ENCODE measurements at regions not wholly inside any gene's neighbourhood (a gene's known extent, or its start where the extent isn't known, plus 50 kb on each side); places are given as distances from the start of the nearest gene placed in this dataset.

DNA sequence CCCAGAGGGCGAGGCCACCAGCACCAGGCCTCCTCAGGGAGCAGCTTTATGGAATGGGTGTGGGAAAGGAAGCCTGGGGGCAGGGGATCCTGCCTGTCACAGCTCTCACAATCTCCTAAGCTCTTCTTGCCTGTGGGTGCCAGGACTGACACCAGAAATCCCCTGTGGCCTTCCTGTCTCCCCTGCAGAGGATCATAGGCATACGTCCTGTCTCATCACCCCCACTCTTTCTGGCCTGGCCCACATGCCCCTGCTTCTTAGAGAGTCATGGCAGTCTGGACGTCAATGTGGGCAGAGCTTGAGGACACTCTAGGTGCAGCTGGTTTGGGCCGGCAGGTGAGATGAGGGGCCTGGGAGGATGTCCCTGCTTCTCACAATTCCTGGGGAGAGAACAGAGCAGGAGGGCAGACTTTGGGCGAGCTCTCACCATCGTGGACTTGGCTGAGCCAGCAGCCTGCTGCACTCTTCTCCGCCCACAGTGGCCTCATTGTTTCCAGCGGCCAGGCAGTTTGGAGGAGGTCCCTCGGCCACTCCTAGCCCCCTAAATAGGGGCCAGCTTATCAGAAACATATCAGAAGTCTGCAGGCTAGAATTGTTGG lies 67.3 kb upstream of the ZFR start:
- TF ChIP-seq, protein P1, sequence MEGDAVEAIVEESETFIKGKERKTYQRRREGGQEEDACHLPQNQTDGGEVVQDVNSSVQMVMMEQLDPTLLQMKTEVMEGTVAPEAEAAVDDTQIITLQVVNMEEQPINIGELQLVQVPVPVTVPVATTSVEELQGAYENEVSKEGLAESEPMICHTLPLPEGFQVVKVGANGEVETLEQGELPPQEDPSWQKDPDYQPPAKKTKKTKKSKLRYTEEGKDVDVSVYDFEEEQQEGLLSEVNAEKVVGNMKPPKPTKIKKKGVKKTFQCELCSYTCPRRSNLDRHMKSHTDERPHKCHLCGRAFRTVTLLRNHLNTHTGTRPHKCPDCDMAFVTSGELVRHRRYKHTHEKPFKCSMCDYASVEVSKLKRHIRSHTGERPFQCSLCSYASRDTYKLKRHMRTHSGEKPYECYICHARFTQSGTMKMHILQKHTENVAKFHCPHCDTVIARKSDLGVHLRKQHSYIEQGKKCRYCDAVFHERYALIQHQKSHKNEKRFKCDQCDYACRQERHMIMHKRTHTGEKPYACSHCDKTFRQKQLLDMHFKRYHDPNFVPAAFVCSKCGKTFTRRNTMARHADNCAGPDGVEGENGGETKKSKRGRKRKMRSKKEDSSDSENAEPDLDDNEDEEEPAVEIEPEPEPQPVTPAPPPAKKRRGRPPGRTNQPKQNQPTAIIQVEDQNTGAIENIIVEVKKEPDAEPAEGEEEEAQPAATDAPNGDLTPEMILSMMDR (conservative IDR thresholded peaks at IDR 0.05; ENCODE audit: low read depth, low read length) = no peak
- no peak for TF ChIP-seq EZH2phosphoT487 (IDR thresholded peaks at IDR 0.05; ENCODE audit: borderline replicate concordance, low read length)
